H9 (cell line): ENCODE measurements at regions not wholly inside any gene's neighbourhood (a gene's known extent, or its start where the extent isn't known, plus 50 kb on each side); places are given as distances from the start of the nearest gene placed in this dataset.

Source experiments
- DNase-seq: peaks from one replicate; pipeline ENCODE4 v3.0.0-alpha.2; 2017
- H2AFZ ChIP-seq: one replicate; pipeline ENCODE4 v1.6.1; 2013; ENCODE audit warnings: mild to moderate bottlenecking, low read length, control low read depth, moderate library complexity
- H2AK5ac ChIP-seq: 2 replicates; pipeline ENCODE4 v1.6.1; 2013; ENCODE audit warnings: low read length, control low read depth, mixed read lengths; ENCODE audit not compliant: insufficient read length
- H2BK120ac ChIP-seq: one replicate; pipeline ENCODE4 v1.6.1; 2013; ENCODE audit warnings: low read depth, mild to moderate bottlenecking, low read length, control low read depth, inconsistent platforms; ENCODE audit not compliant: poor library complexity, severe bottlenecking
- H2BK12ac ChIP-seq: 2 replicates; pipeline ENCODE4 v1.6.1; 2013; ENCODE audit warnings: low read length, control low read depth, mixed read lengths, low read depth; ENCODE audit not compliant: insufficient read length
- H2BK15ac ChIP-seq: 2 replicates; pipeline ENCODE4 v1.6.1; 2013; ENCODE audit warnings: low read depth, low read length, control low read depth
- H2BK20ac ChIP-seq: one replicate; pipeline ENCODE4 v1.6.1; 2013; ENCODE audit warnings: low read depth, mild to moderate bottlenecking, low read length, control low read depth, inconsistent platforms; ENCODE audit not compliant: poor library complexity, severe bottlenecking
- H2BK5ac ChIP-seq: 2 replicates; pipeline ENCODE4 v1.6.1; 2013; ENCODE audit warnings: low read length, control low read depth, mixed read lengths; ENCODE audit not compliant: insufficient read length
- H3K14ac ChIP-seq: 2 replicates; pipeline ENCODE4 v1.6.1; 2013; ENCODE audit warnings: low read length, control low read depth; ENCODE audit not compliant: insufficient read depth
- H3K18ac ChIP-seq: 2 replicates; pipeline ENCODE4 v1.6.1; 2013; ENCODE audit warnings: low read depth, mild to moderate bottlenecking, mixed read lengths, low read length, control low read depth; ENCODE audit not compliant: insufficient read length
- H3K23ac ChIP-seq: 2 replicates; pipeline ENCODE4 v1.6.1; 2013; ENCODE audit warnings: low read length, control low read depth, mixed read lengths, low read depth; ENCODE audit not compliant: insufficient read length
- H3K23me2 ChIP-seq: 2 replicates; pipeline ENCODE4 v1.6.1; 2013; ENCODE audit warnings: low read depth, mild to moderate bottlenecking, mixed read lengths, low read length, control low read depth; ENCODE audit not compliant: insufficient read length, poor library complexity, severe bottlenecking
- H3K27ac ChIP-seq: 2 replicates; pipeline ENCODE4 v1.5.1; 2013; ENCODE audit warnings: low read length, control low read depth, mixed read lengths, low read depth; ENCODE audit not compliant: insufficient read length
- H3K27me3 ChIP-seq: 2 replicates; pipeline ENCODE4 v1.6.1; 2013; ENCODE audit warnings: low read length, control low read depth, inconsistent platforms; ENCODE audit not compliant: insufficient read depth
- H3K4ac ChIP-seq: 2 replicates; pipeline ENCODE4 v1.6.1; 2013; ENCODE audit warnings: low read depth, mild to moderate bottlenecking, control low read depth, inconsistent platforms, low read length, moderate library complexity
- H3K4me1 ChIP-seq: 2 replicates; pipeline ENCODE4 v1.6.1; 2013; ENCODE audit warnings: low read length, control low read depth, inconsistent platforms; ENCODE audit not compliant: insufficient read depth
- H3K4me2 ChIP-seq: 2 replicates; pipeline ENCODE4 v1.6.1; 2013; ENCODE audit warnings: low read length, control low read depth, mixed read lengths; ENCODE audit not compliant: insufficient read length, insufficient read depth
- H3K56ac ChIP-seq: 2 replicates; pipeline ENCODE4 v1.6.1; 2013; ENCODE audit warnings: low read depth, mild to moderate bottlenecking, mixed read lengths, low read length, control low read depth; ENCODE audit not compliant: insufficient read length
- H3K79me1 ChIP-seq: 2 replicates; pipeline ENCODE4 v1.6.1; 2013; ENCODE audit warnings: low read depth, mild to moderate bottlenecking, moderate library complexity, low read length, control low read depth, inconsistent platforms; ENCODE audit not compliant: insufficient read depth, poor library complexity, severe bottlenecking
- H3K79me2 ChIP-seq: 2 replicates; pipeline ENCODE4 v1.6.1; 2013; ENCODE audit warnings: low read length, control low read depth, inconsistent platforms; ENCODE audit not compliant: insufficient read depth
- H3K9ac ChIP-seq: 2 replicates; pipeline ENCODE4 v1.6.1; 2013; ENCODE audit warnings: low read length, control low read depth, mixed read lengths; ENCODE audit not compliant: insufficient read length; ENCODE audit errors: extremely low read depth
- H3K9me3 ChIP-seq: one replicate; pipeline ENCODE4 v1.6.1; 2013; ENCODE audit warnings: low read depth, low read length, inconsistent platforms; ENCODE audit not compliant: control insufficient read depth
- H3T11ph ChIP-seq: one replicate; pipeline ENCODE4 v1.6.1; 2013; ENCODE audit warnings: mild to moderate bottlenecking, low read length, control low read depth, inconsistent platforms
- H4K20me1 ChIP-seq: one replicate; pipeline ENCODE4 v1.6.1; 2013; ENCODE audit not compliant: control insufficient read depth, insufficient read length, insufficient read depth
- H4K5ac ChIP-seq: 2 replicates; pipeline ENCODE4 v1.6.1; 2013; ENCODE audit warnings: low read depth, mild to moderate bottlenecking, mixed read lengths, low read length, control low read depth; ENCODE audit not compliant: insufficient read length
- H4K8ac ChIP-seq: replicated peaks from 2 replicates; pipeline ENCODE4 v1.6.1; 2013; ENCODE audit warnings: low read length, control low read depth, mixed read lengths, low read depth; ENCODE audit not compliant: insufficient read length
- H4K91ac ChIP-seq: 2 replicates; pipeline ENCODE4 v1.6.1; 2013; ENCODE audit warnings: low read depth, mild to moderate bottlenecking, moderate library complexity, mixed read lengths, low read length, control low read depth; ENCODE audit not compliant: insufficient read length
- H3K27ac Mint-ChIP-seq, 3 experiments: 2 replicates in 2 of 3; 3 replicates in 1 of 3; pipeline ENCODE4 v1.8.0; 2020 to 2021; ENCODE audit warnings: mixed read lengths in 3 of 3, mild to moderate bottlenecking in 1 of 3, moderate library complexity in 1 of 3
- H3K27me3 Mint-ChIP-seq: 2 replicates; pipeline ENCODE4 v1.8.0; 2021; ENCODE audit warnings: low read depth, mild to moderate bottlenecking, moderate library complexity, mixed read lengths
- H3K36me3 Mint-ChIP-seq, 3 experiments: 2 replicates in 2 of 3; 3 replicates in 1 of 3; pipeline ENCODE4 v1.8.0; 2020 to 2021; ENCODE audit warnings: low read depth in 3 of 3, mixed read lengths in 3 of 3; ENCODE audit not compliant: insufficient read depth in 1 of 3
- H3K4me1 Mint-ChIP-seq, 2 experiments: 2 replicates each; pipeline ENCODE4 v1.8.0; 2020; ENCODE audit warnings: mixed read lengths in 2 of 2
- H3K4me3 Mint-ChIP-seq, 2 experiments: 2 replicates in 1 of 2; 3 replicates in 1 of 2; pipeline ENCODE4 v1.8.0; 2020 to 2021; ENCODE audit warnings: mild to moderate bottlenecking in 2 of 2, mixed read lengths in 2 of 2, moderate library complexity in 1 of 2
- H3K9me3 Mint-ChIP-seq, 2 experiments: 2 replicates in 1 of 2; 3 replicates in 1 of 2; pipeline ENCODE4 v1.8.0; 2020; ENCODE audit warnings: mild to moderate bottlenecking in 2 of 2, mixed read lengths in 2 of 2, moderate library complexity in 1 of 2
- CTCF ChIP-seq: fragments of 200-600 bp; sonication (generic); conservative IDR thresholded peaks from 3 replicates; pipeline ENCODE4 v1.8.0; 2021; ENCODE audit warnings: antibody characterized with exemption, mild to moderate bottlenecking
- WGBS: extraction: QIAGEN DNeasy Blood & Tissue Kit; methylation state at CpG from one replicate; pipeline ENCODE4 v1.1.7; 2013; ENCODE audit warnings: missing lambda C conversion rate, low lambda C conversion rate, mixed read lengths; ENCODE audit not compliant: insufficient read length; ENCODE audit errors: extremely low coverage; 5-methylcytosine and 5-hydroxymethylcytosine counted together

- no peaks in the 10 kb centered on the region; the same call in 1 of the 2 replicates for H3K4me1 ChIP-seq
- no peak overlapping the region for H2BK120ac ChIP-seq
- no peak overlapping the region for H4K8ac ChIP-seq
- no peak overlapping the region for H2AK5ac ChIP-seq
- no peak overlapping the region for H3K27ac Mint-ChIP-seq
- H3K23ac ChIP-seq, result no peak overlapping the region
- no peaks in the 10 kb centered on the region for H4K20me1 ChIP-seq
- no peak overlapping the region for H2BK5ac ChIP-seq
- H3K27me3 Mint-ChIP-seq, result no peaks in the 10 kb centered on the region
- no peak overlapping the region for H3K14ac ChIP-seq
- H3K9ac ChIP-seq, result no peak overlapping the region
- no peak overlapping the region for H3K18ac ChIP-seq
- no peaks in the 10 kb centered on the region for H3K27me3 ChIP-seq
- no peak overlapping the region for H2BK12ac ChIP-seq
- H4K5ac ChIP-seq, result no peak overlapping the region
- no peak overlapping the region for H3K27ac ChIP-seq
- H3K9me3 ChIP-seq, result no peaks in the 10 kb centered on the region
- no peaks in the 10 kb centered on the region; a peak in 1 of 5 replicates for H3K9me3 Mint-ChIP-seq
- H3K79me2 ChIP-seq, result no peaks in the 10 kb centered on the region
- no peak overlapping the region for H3K56ac ChIP-seq
- H3K79me1 ChIP-seq, result no peaks in the 10 kb centered on the region
- no peaks in the 10 kb centered on the region for H3K23me2 ChIP-seq
- H2BK15ac ChIP-seq, result no peak overlapping the region
- no peak for DNase-seq
- no peak overlapping the region for H4K91ac ChIP-seq
- no CpG with 5 or more reads among the region's 1 CpG for WGBS
- no peak for TF ChIP-seq CTCF
- H3K36me3 Mint-ChIP-seq, result no peaks in the 10 kb centered on the region
- no peak overlapping the region for H2BK20ac ChIP-seq
- H3K4me2 ChIP-seq, result no peak overlapping the region
- H3K4me3 Mint-ChIP-seq, result no peak overlapping the region
- peaks cover 3% of the 10 kb centered on the region in 2 experiments for H3K4me1 Mint-ChIP-seq
- H3K4ac ChIP-seq, result no peak overlapping the region
- no peak overlapping the region for H2AFZ ChIP-seq
- no peak overlapping the region for H3T11ph ChIP-seq
Observed at GRCh38 chr1:245036102-245036501, 118.7 kb upstream of the KIF26B start.
